C4-2B (cell line): ENCODE measurements at regions not wholly inside any gene's neighbourhood (a gene's known extent, or its start where the extent isn't known, plus 50 kb on each side); places are given as distances from the start of the nearest gene placed in this dataset.

ENCODE experiments used
- ZFX ChIP-seq: fragments of 450-650 bp; IDR thresholded peaks from 2 replicates; pipeline ENCODE4 v1.6.1; 2017
- TF ChIP-seq, protein P1 (sequence below): fragments of 450-650 bp; conservative IDR thresholded peaks from 2 replicates; pipeline ENCODE4 v1.5.1; 2017; ENCODE audit warnings: mild to moderate bottlenecking

DNA sequence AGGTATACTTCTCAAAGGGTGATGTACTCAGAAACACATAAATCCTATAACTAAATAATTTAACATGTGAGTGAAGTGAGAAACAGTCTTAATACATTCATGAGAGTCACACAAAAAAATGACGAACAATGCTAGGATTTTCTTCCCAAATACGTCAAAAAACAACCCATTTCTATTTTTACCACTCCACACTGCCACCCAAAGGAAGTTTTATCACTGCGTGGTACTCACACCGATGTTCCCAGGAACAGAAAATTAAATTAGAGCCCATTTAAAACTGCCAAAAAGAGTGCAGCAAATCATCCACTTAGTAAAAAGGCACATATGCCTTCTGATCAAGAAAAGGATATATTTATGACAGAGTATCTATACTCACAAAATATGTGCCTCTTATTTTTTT lies 710.9 kb upstream of the FAT3 start:
- TF ChIP-seq, protein P1, sequence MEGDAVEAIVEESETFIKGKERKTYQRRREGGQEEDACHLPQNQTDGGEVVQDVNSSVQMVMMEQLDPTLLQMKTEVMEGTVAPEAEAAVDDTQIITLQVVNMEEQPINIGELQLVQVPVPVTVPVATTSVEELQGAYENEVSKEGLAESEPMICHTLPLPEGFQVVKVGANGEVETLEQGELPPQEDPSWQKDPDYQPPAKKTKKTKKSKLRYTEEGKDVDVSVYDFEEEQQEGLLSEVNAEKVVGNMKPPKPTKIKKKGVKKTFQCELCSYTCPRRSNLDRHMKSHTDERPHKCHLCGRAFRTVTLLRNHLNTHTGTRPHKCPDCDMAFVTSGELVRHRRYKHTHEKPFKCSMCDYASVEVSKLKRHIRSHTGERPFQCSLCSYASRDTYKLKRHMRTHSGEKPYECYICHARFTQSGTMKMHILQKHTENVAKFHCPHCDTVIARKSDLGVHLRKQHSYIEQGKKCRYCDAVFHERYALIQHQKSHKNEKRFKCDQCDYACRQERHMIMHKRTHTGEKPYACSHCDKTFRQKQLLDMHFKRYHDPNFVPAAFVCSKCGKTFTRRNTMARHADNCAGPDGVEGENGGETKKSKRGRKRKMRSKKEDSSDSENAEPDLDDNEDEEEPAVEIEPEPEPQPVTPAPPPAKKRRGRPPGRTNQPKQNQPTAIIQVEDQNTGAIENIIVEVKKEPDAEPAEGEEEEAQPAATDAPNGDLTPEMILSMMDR = peak; percentile 34
- no peak for TF ChIP-seq ZFX
